ENCODE measurements at regions not wholly inside any gene's neighbourhood (a gene's known extent, or its start where the extent isn't known, plus 50 kb on each side); places are given as distances from the start of the nearest gene placed in this dataset.

DNA sequence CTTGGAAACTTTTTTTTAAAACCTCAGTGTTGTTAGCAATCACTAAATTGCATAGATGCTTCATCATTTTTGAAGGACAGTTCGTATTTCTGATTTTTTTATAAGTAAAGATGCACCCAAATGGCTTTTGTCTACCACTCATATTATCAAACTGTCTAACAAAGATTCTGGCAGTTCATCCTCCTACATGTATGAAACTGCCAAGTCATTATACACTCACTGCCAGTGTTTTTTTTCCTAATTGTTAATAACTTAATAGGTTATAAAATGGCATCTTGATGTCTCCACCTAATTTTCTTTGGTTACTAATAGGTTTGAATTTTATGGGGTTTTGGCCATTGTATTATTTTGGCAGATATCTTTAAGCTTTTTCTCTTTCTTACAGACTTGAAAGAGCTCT lies 77.0 kb downstream of the HTR5A start:
- peaks cover 56% of the 10 kb centered on the region for H3K27me3 ChIP-seq (ENCODE audit: low read depth)
- H3K4me1 ChIP-seq: no peaks in the 10 kb centered on the region
- peaks cover 15% of the 10 kb centered on the region for H3K9me3 ChIP-seq (replicated peaks)
- no peak overlapping the region for H3K4me3 ChIP-seq
- intact Hi-C loops (cut with micrococcal nuclease): no loop called here
- no peak for TF ChIP-seq CTCF (IDR thresholded peaks at IDR 0.05; ENCODE audit: borderline replicate concordance)
- no peak overlapping the region for H3K27ac ChIP-seq (replicated peaks)
- DNase-seq: no peak
- no peaks in the 10 kb centered on the region for H3K36me3 ChIP-seq

DNA sequence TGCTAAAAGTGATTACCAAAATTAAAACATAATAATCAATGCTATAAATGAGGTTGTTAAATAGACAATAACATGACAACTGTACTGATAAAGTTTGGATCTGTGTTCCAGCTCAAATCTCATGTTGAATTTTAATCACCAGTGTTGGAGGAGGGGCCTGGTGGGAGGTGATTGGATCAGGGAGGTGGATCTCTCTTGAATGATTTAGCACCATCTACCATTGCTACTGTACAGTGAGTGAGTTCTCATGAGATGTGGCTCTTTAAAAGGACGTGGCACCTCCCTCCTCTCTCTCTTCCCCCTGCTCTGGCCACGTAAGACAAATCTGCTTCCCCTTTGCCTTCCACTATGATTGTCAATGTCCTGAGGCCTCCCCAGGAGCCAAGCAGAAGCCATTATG lies 77.5 kb downstream of the HTR5A start:
- H3K36me3 ChIP-seq: no peaks in the 10 kb centered on the region
- H3K4me3 ChIP-seq: no peak overlapping the region
- intact Hi-C loops (cut with micrococcal nuclease): no loop called here
- no peak for TF ChIP-seq CTCF (IDR thresholded peaks at IDR 0.05; ENCODE audit: borderline replicate concordance)
- H3K27me3 ChIP-seq (ENCODE audit: low read depth): peaks cover 52% of the 10 kb centered on the region
- DNase-seq: no peak
- H3K9me3 ChIP-seq (replicated peaks): peaks cover 15% of the 10 kb centered on the region
- no peak overlapping the region for H3K27ac ChIP-seq (replicated peaks)
- no peaks in the 10 kb centered on the region for H3K4me1 ChIP-seq

DNA sequence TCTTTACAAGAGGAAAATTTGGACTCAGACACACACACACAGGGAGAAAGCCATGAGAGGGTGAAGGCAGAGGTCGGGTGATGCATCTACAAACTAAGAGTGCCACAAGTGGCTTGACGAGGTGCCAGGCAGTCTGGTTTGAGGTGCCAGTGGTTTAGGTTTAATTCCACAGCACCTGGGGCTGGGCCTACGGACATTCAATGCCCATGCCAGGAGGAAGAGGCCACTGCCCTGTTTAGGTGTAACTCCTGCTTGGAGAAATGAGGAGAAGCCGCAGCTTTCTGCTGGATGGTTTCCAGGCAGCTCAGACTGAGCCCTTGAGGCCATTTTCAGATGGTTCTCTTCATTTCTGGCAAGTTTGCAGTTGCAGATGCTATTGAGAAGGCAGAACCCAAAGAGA lies 83.6 kb downstream of the HTR5A start:
- intact Hi-C loops (cut with micrococcal nuclease): no loop called here
- Histone ChIP-seq H3K27ac (replicated peaks) (no peak overlapping the region), H3K4me3 (no peak overlapping the region), H3K4me1 (no peaks in the 10 kb centered on the region), H3K36me3 (no peaks in the 10 kb centered on the region), H3K9me3 (replicated peaks) (peaks cover 24% of the 10 kb centered on the region), H3K27me3 (ENCODE audit: low read depth) (peaks cover 45% of the 10 kb centered on the region)
- TF ChIP-seq CTCF (IDR thresholded peaks at IDR 0.05; ENCODE audit: borderline replicate concordance): no peak
- DNase-seq: no peak

GRCh38 chr7:155154586-155154985 lies 84.5 kb downstream of the HTR5A start:
- Histone ChIP-seq H3K36me3 (no peaks in the 10 kb centered on the region), H3K9me3 (replicated peaks) (peaks cover 24% of the 10 kb centered on the region), H3K27me3 (ENCODE audit: low read depth) (peaks cover 37% of the 10 kb centered on the region), H3K27ac (replicated peaks) (no peak overlapping the region), H3K4me1 (no peaks in the 10 kb centered on the region), H3K4me3 (no peak overlapping the region)
- intact Hi-C loops (cut with micrococcal nuclease): no loop called here
- TF ChIP-seq CTCF (IDR thresholded peaks at IDR 0.05; ENCODE audit: borderline replicate concordance): no peak
- DNase-seq: no peak

DNA sequence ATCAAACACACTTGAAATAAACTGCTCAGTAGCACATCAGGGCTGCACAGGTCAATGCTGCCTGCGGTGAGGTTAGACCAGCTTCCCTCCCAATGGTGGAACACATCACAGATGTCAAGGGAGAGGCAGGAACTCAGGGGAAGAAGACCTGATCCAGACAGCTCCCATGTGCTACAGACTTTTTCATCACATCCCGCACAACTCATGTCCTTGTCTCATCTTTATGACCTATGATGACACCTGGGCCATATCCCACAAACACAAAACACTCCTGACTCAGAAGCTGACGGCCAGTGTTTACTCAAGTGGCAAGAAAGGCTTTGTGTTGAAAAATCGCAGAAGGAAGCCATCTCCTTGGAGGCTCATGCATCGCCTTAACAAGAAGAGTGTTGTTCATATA lies 91.6 kb downstream of the HTR5A start:
- Histone ChIP-seq H3K4me1 (no peaks in the 10 kb centered on the region), H3K36me3 (no peaks in the 10 kb centered on the region), H3K27me3 (ENCODE audit: low read depth) (peaks cover 50% of the 10 kb centered on the region), H3K27ac (replicated peaks) (no peak overlapping the region), H3K4me3 (no peak overlapping the region), H3K9me3 (replicated peaks) (peaks cover 14% of the 10 kb centered on the region)
- intact Hi-C loops (cut with micrococcal nuclease): no loop called here
- no peak for DNase-seq
- TF ChIP-seq CTCF (IDR thresholded peaks at IDR 0.05; ENCODE audit: borderline replicate concordance): no peak

- Histone ChIP-seq H3K36me3 (no peaks in the 10 kb centered on the region), H3K9me3 (replicated peaks) (peaks cover 14% of the 10 kb centered on the region), H3K4me1 (no peaks in the 10 kb centered on the region), H3K27me3 (ENCODE audit: low read depth) (peaks cover 58% of the 10 kb centered on the region), H3K4me3 (no peak overlapping the region), H3K27ac (replicated peaks) (no peak overlapping the region)
- no peak for DNase-seq
- intact Hi-C loops (cut with micrococcal nuclease): no loop called here
- no peak for TF ChIP-seq CTCF (IDR thresholded peaks at IDR 0.05; ENCODE audit: borderline replicate concordance)
Observed at GRCh38 chr7:155162422-155162821, 92.3 kb downstream of the HTR5A start.

All from left ventricle myocardium inferior (tissue), 1 donor.